Neural crest cell (in vitro differentiated cells): ENCODE measurements at regions not wholly inside any gene's neighbourhood (a gene's known extent, or its start where the extent isn't known, plus 50 kb on each side); places are given as distances from the start of the nearest gene placed in this dataset.

ENCODE experiments used
- DNase-seq: peaks from one replicate; pipeline ENCODE4 v3.0.0; 2021; ENCODE audit warnings: low read depth, mixed read lengths, low spot score
- H3K27ac Mint-ChIP-seq: one replicate; pipeline ENCODE4 v1.8.0; 2021; ENCODE audit warnings: mild to moderate bottlenecking, mixed read lengths; ENCODE audit not compliant: unreplicated experiment
- H3K27me3 Mint-ChIP-seq: 2 replicates; pipeline ENCODE4 v1.8.0; 2021; ENCODE audit warnings: low read depth, mild to moderate bottlenecking, mixed read lengths
- H3K36me3 Mint-ChIP-seq: 2 replicates; pipeline ENCODE4 v1.8.0; 2021; ENCODE audit warnings: low read depth, mild to moderate bottlenecking, mixed read lengths
- H3K4me1 Mint-ChIP-seq: 2 replicates; pipeline ENCODE4 v1.8.0; 2021; ENCODE audit warnings: mixed read lengths
- H3K4me3 Mint-ChIP-seq: one replicate; pipeline ENCODE4 v1.8.0; 2021; ENCODE audit warnings: mild to moderate bottlenecking, mixed read lengths
- H3K9me3 Mint-ChIP-seq: 2 replicates; pipeline ENCODE4 v1.8.0; 2021; ENCODE audit warnings: mixed read lengths
- CTCF ChIP-seq: fragments of 200-600 bp; sonication (generic); conservative IDR thresholded peaks from 2 replicates; pipeline ENCODE4 v1.5.0; 2021; ENCODE audit warnings: antibody characterized with exemption, mild to moderate bottlenecking

GRCh38 chr4:122047456-122048425, 95.9 kb upstream of the TRPC3 start:
- peaks cover 3% of the 10 kb centered on the region for H3K4me1 Mint-ChIP-seq

GRCh38 chr4:122046255-122046654, 94.4 kb upstream of the TRPC3 start:
- H3K36me3 Mint-ChIP-seq, result no peaks in the 10 kb centered on the region
- no peak overlapping the region for H3K4me3 Mint-ChIP-seq
- H3K9me3 Mint-ChIP-seq, result no peaks in the 10 kb centered on the region
- no peak overlapping the region for H3K27ac Mint-ChIP-seq
- no peak for TF ChIP-seq CTCF
- H3K4me1 Mint-ChIP-seq, result no peaks in the 10 kb centered on the region
- no peaks in the 10 kb centered on the region for H3K27me3 Mint-ChIP-seq
- DNase-seq, result no peak

More at GRCh38 chr4:122047456-122048425, 95.9 kb upstream of the TRPC3 start:
- H3K9me3 Mint-ChIP-seq, result no peaks in the 10 kb centered on the region
- H3K36me3 Mint-ChIP-seq, result no peaks in the 10 kb centered on the region
- TF ChIP-seq CTCF, result no peak
- no peak overlapping the region for H3K27ac Mint-ChIP-seq
- no peak for DNase-seq
- H3K4me3 Mint-ChIP-seq, result no peak overlapping the region
- no peaks in the 10 kb centered on the region for H3K27me3 Mint-ChIP-seq

- Mint-ChIP-seq H3K9me3 (no peaks in the 10 kb centered on the region), H3K36me3 (no peaks in the 10 kb centered on the region), H3K4me3 (no peak overlapping the region), H3K27me3 (no peaks in the 10 kb centered on the region), H3K27ac (no peak overlapping the region), H3K4me1 (no peaks in the 10 kb centered on the region)
- DNase-seq, result no peak
- no peak for TF ChIP-seq CTCF
Observed at GRCh38 chr4:122045533-122045932, 93.7 kb upstream of the TRPC3 start.

GRCh38 chr4:122044501-122044900, 92.6 kb upstream of the TRPC3 start:
- TF ChIP-seq CTCF, result no peak
- H3K27ac Mint-ChIP-seq, result no peak overlapping the region
- no peaks in the 10 kb centered on the region for H3K9me3 Mint-ChIP-seq
- DNase-seq, result no peak
- no peak overlapping the region for H3K4me3 Mint-ChIP-seq
- no peaks in the 10 kb centered on the region for H3K27me3 Mint-ChIP-seq
- H3K36me3 Mint-ChIP-seq, result no peaks in the 10 kb centered on the region
- H3K4me1 Mint-ChIP-seq, result no peaks in the 10 kb centered on the region

GRCh38 chr4:122041312-122041711, 89.5 kb upstream of the TRPC3 start:
- TF ChIP-seq CTCF, result no peak
- no peak overlapping the region for H3K27ac Mint-ChIP-seq
- H3K27me3 Mint-ChIP-seq, result no peaks in the 10 kb centered on the region
- H3K36me3 Mint-ChIP-seq, result no peaks in the 10 kb centered on the region
- H3K9me3 Mint-ChIP-seq, result no peaks in the 10 kb centered on the region
- no peak for DNase-seq
- no peak overlapping the region for H3K4me3 Mint-ChIP-seq
- no peaks in the 10 kb centered on the region for H3K4me1 Mint-ChIP-seq
